ENCODE measurements at regions not wholly inside any gene's neighbourhood (a gene's known extent, or its start where the extent isn't known, plus 50 kb on each side); places are given as distances from the start of the nearest gene placed in this dataset.

GRCh38 chr5:2883771-2884170, 132.3 kb upstream of the IRX2 start:
- TF ChIP-seq POLR2AphosphoS5 (IDR thresholded peaks at IDR 0.05) (no peak), POLR2A (IDR thresholded peaks at IDR 0.05) (no peak)
- TF ChIP-seq, protein P1, sequence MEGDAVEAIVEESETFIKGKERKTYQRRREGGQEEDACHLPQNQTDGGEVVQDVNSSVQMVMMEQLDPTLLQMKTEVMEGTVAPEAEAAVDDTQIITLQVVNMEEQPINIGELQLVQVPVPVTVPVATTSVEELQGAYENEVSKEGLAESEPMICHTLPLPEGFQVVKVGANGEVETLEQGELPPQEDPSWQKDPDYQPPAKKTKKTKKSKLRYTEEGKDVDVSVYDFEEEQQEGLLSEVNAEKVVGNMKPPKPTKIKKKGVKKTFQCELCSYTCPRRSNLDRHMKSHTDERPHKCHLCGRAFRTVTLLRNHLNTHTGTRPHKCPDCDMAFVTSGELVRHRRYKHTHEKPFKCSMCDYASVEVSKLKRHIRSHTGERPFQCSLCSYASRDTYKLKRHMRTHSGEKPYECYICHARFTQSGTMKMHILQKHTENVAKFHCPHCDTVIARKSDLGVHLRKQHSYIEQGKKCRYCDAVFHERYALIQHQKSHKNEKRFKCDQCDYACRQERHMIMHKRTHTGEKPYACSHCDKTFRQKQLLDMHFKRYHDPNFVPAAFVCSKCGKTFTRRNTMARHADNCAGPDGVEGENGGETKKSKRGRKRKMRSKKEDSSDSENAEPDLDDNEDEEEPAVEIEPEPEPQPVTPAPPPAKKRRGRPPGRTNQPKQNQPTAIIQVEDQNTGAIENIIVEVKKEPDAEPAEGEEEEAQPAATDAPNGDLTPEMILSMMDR (IDR thresholded peaks at IDR 0.05), result no peak

Measured in breast epithelium (tissue), 3 donors.